Right lobe of liver (tissue), 6 donors: ENCODE measurements at regions not wholly inside any gene's neighbourhood (a gene's known extent, or its start where the extent isn't known, plus 50 kb on each side); places are given as distances from the start of the nearest gene placed in this dataset.

Experiments
- ATAC-seq, 4 donors: fragments of 200-7000 bp; cut with Tn5 transposase; one replicate each; pipeline ENCODE4 v1.9.1; 2020; ENCODE audit warnings: mild to moderate bottlenecking in 4 of 4, moderate library complexity in 4 of 4
- DNase-seq, 3 donors: peaks; one replicate each; pipeline ENCODE4 v3.0.0-alpha.2; 2020
- H3K27ac ChIP-seq, 3 donors: fragments of 200-600 bp; one replicate each; pipeline ENCODE4 v1.8.0; 2022
- H3K27me3 ChIP-seq, 2 donors: fragments of 200-600 bp; one replicate each; pipeline ENCODE4 v1.8.0; 2022
- H3K36me3 ChIP-seq, 4 donors: fragments of 200-600 bp; sonication (generic) in 1 of 4; one replicate each; pipeline versions ENCODE4 v1.5.1 to v1.8.0; 2017 to 2022; ENCODE audit warnings: control low read depth in 1 of 4
- H3K4me1 ChIP-seq, 4 donors: fragments of 200-600 bp; sonication (generic) in 1 of 4; one replicate each; pipeline versions ENCODE4 v1.5.1 to v1.8.0; 2017 to 2022; ENCODE audit warnings: control low read depth in 1 of 4
- H3K4me3 ChIP-seq, 3 donors: fragments of 200-600 bp; one replicate each; pipeline ENCODE4 v1.8.0; 2022
- H3K9me3 ChIP-seq, 4 donors: fragments of 200-600 bp; sonication (generic) in 1 of 4; one replicate each; pipeline versions ENCODE4 v1.5.1 to v1.8.0; 2017 to 2022; ENCODE audit warnings: control low read depth in 1 of 4
- POLR2A ChIP-seq: fragments of 450-650 bp; IDR thresholded peaks from one replicate; pipeline ENCODE4 v1.6.1; 2017; ENCODE audit warnings: antibody characterized with exemption, mild to moderate bottlenecking
- WGBS: methylation state at CpG from one replicate; pipeline ENCODE4 v1.1.6; 2018; ENCODE audit warnings: low coverage, low lambda C conversion rate; ENCODE audit not compliant: insufficient coverage; ENCODE audit errors: missing lambda C conversion rate; 5-methylcytosine and 5-hydroxymethylcytosine counted together
- intact Hi-C, 2 donors: fragments of 100-400 bp; cut with DNase I; formaldehyde crosslinking; loops; one replicate each; pipeline versions ENCODE4 v1.11.2 to v1.14.1; 2022
- TF ChIP-seq, protein P1 (sequence below), 4 donors: fragments of 200-600 bp in 3 of 4; fragments of 450-650 bp in 1 of 4; IDR thresholded peaks; one replicate each; pipeline versions ENCODE4 v1.5.1 to v1.8.0; 2016 to 2022; ENCODE audit warnings: antibody characterized with exemption in 4 of 4, mild to moderate bottlenecking in 2 of 4
- donor health status: DM: no; HTN: yes; CAD: no.
- donor health status: DM: no; HTN: no; CAD: no.
- donor health status: DM: no; HTN: no; CAD: no.
- donor health status: DM: no; HTN: yes; CAD: no.
- donor health status: DM: no; HTN: yes; CAD: no.

DNA sequence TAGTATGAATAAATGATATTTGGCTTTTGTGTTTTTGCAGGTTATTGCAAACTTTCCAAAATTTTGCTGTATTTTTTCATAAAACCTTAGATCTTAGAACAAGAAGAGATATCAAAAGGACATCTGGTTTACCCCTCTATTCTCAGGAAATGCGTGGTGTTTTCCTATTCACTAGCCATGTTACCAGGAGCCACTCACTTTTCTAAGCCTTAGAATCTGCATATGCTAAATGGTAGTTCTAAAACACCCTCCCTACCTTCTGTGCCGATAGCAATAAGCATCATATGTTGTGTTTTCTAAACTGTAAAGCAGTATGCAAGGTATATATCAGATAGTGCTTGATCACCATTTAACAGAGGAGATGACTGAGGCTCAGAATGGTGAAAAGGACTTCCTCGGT is 715.0 kb upstream of the CELF2 start:
- intact Hi-C loops: no loop called here
- H3K27ac ChIP-seq: no peak overlapping the region
- no peaks in the 10 kb centered on the region for H3K36me3 ChIP-seq
- no peaks in the 10 kb centered on the region for H3K9me3 ChIP-seq
- DNase-seq (no peak), ATAC-seq (no peak)
- WGBS: 51% methylated on average over 3 of the region's 3 CpGs
- TF ChIP-seq, protein P1, sequence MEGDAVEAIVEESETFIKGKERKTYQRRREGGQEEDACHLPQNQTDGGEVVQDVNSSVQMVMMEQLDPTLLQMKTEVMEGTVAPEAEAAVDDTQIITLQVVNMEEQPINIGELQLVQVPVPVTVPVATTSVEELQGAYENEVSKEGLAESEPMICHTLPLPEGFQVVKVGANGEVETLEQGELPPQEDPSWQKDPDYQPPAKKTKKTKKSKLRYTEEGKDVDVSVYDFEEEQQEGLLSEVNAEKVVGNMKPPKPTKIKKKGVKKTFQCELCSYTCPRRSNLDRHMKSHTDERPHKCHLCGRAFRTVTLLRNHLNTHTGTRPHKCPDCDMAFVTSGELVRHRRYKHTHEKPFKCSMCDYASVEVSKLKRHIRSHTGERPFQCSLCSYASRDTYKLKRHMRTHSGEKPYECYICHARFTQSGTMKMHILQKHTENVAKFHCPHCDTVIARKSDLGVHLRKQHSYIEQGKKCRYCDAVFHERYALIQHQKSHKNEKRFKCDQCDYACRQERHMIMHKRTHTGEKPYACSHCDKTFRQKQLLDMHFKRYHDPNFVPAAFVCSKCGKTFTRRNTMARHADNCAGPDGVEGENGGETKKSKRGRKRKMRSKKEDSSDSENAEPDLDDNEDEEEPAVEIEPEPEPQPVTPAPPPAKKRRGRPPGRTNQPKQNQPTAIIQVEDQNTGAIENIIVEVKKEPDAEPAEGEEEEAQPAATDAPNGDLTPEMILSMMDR (IDR thresholded peaks at IDR 0.05): no peak
- no peak for TF ChIP-seq POLR2A
- no peaks in the 10 kb centered on the region for H3K4me1 ChIP-seq
- no peak overlapping the region for H3K4me3 ChIP-seq
- H3K27me3 ChIP-seq: no peaks in the 10 kb centered on the region

DNA sequence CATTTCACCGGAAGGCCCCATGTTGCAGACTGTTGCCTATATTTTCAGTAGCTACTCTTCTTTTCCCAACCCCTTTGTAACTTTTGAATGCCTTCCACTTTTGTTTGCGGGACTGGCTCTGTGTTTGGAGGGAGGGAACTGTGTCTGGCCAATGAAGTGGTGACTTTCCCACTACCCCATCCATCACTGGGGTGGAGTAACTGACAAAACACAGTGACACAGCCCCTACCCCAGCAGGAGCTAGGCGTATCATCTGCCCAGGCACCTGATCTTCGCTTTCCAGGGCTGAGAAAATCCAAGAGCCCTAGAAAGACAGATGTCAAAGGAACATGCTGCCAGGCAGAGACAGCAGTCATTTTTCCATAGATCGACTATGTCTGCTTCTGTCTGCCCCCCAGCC is 710.6 kb upstream of the CELF2 start:
- Histone ChIP-seq H3K4me1 (no peaks in the 10 kb centered on the region), H3K27ac (no peak overlapping the region), H3K27me3 (no peaks in the 10 kb centered on the region), H3K4me3 (no peak overlapping the region), H3K36me3 (no peaks in the 10 kb centered on the region), H3K9me3 (no peaks in the 10 kb centered on the region)
- DNase-seq: no peak
- 51% methylated on average over 5 of the region's 5 CpGs for WGBS
- intact Hi-C loops: no loop called here
- no peak for ATAC-seq
- no peak for TF ChIP-seq POLR2A
- TF ChIP-seq, protein P1 (IDR thresholded peaks at IDR 0.05): no peak

DNA sequence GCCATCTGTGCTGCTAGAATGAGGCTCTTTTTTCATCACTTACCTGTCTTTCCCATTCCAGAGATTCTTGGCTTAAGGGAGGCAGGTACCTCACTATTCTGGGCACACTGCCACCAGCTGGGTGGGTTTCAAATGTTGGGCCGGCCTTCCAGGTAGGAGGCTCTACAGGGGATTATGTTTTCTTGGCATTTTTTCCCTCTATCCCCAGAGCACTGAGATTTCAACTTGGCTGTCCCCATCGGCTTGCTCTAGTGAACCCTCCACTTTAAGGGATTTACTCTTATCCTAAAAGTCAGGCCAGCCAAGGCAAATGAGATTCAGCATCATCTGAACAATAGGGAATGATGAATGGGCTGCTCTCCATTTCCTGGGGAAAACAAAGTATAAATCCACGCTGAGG is 710.1 kb upstream of the CELF2 start:
- DNase-seq: no peak
- no peaks in the 10 kb centered on the region for H3K27me3 ChIP-seq
- H3K4me3 ChIP-seq: no peak overlapping the region
- TF ChIP-seq, protein P1 (IDR thresholded peaks at IDR 0.05): no peak
- TF ChIP-seq POLR2A: no peak
- H3K36me3 ChIP-seq: no peaks in the 10 kb centered on the region
- H3K4me1 ChIP-seq: no peaks in the 10 kb centered on the region
- intact Hi-C loops: no loop called here
- no peak overlapping the region for H3K27ac ChIP-seq
- H3K9me3 ChIP-seq: no peaks in the 10 kb centered on the region
- ATAC-seq: no peak
- 36% methylated on average over 3 of the region's 3 CpGs for WGBS

DNA sequence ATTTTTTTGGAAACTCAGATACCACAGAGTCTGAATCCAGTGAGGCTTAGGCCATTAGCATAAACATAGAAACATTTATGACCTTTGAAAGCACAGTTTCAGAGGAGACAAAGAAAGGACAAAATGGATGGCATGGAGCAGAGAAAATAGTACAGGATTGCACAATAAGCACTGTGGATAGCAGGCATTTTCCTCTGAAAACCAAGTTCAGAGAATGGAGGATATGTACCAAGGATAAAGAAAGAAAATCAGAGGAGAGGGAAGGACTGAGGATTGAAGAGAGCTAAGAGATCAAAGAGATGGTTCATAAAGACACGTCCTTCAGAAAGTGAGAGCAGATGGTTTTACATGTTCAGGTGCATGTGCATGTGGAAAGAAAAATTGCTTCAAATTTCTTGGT is 707.2 kb upstream of the CELF2 start:
- ATAC-seq (no peak), DNase-seq (no peak)
- Histone ChIP-seq H3K9me3 (no peaks in the 10 kb centered on the region), H3K27me3 (no peaks in the 10 kb centered on the region), H3K27ac (no peak overlapping the region), H3K4me3 (no peak overlapping the region), H3K36me3 (no peaks in the 10 kb centered on the region), H3K4me1 (no peaks in the 10 kb centered on the region)
- TF ChIP-seq, protein P1 (IDR thresholded peaks at IDR 0.05): no peak
- TF ChIP-seq POLR2A: no peak
- 33% methylated on average over 1 of the region's 1 CpG for WGBS
- intact Hi-C loops: no loop called here

DNA sequence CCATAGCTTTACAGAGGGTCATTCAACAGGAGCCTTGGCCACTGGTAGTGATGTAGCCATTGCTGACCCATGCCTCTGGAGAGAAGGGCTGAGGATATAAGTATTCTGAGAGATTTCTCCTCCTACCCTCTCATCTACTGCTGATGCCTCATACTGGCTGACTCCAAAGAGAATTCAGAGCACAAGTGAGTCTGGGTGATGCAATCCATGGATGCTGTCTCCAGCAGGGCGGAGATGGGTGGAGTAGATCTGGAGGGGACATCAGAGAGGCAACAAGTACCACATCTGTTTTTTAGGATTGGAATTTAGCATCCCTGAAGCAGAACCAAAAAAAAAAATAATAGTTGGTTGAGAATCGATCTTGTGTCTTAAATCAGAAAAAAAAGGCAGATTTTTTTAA is 705.7 kb upstream of the CELF2 start:
- Histone ChIP-seq H3K4me3 (no peak overlapping the region), H3K9me3 (no peaks in the 10 kb centered on the region), H3K27ac (no peak overlapping the region), H3K36me3 (no peaks in the 10 kb centered on the region), H3K4me1 (no peaks in the 10 kb centered on the region), H3K27me3 (no peaks in the 10 kb centered on the region)
- 26% methylated on average over 2 of the region's 2 CpGs for WGBS
- TF ChIP-seq, protein P1 (IDR thresholded peaks at IDR 0.05): no peak
- no peak for TF ChIP-seq POLR2A
- intact Hi-C loops: no loop called here
- no peak for DNase-seq
- no peak for ATAC-seq
